ENCODE measurements at regions not wholly inside any gene's neighbourhood (a gene's known extent, or its start where the extent isn't known, plus 50 kb on each side); places are given as distances from the start of the nearest gene placed in this dataset.

GRCh38 chr10:78365694-78366093 lies 332.0 kb downstream of the RPS24 start:
- Histone ChIP-seq H3K4me3 (ENCODE audit: low read depth in 1 of 3, low read length in 3 of 3) (no peak overlapping the region), H3K9me3 (ENCODE audit: control insufficient read depth in 2 of 2, insufficient read depth in 1 of 2, low read depth in 1 of 2, low read length in 1 of 2) (no peaks in the 10 kb centered on the region), H3K4me1 (ENCODE audit: control insufficient read depth in 3 of 3, insufficient read depth in 2 of 3, low read depth in 1 of 3, low read length in 2 of 3) (no peaks in the 10 kb centered on the region), H3K36me3 (ENCODE audit: control insufficient read depth in 3 of 3, insufficient read depth in 2 of 3, low read depth in 1 of 3, low read length in 3 of 3) (no peaks in the 10 kb centered on the region), H3K27me3 (ENCODE audit: control insufficient read depth in 3 of 3, insufficient read depth in 3 of 3, low read length in 3 of 3) (no peaks in the 10 kb centered on the region), H3K27ac (ENCODE audit: low read depth in 1 of 3, low read length in 2 of 3) (no peak overlapping the region)
- 73 to 78% (median 75%) methylated on average over 4 of the region's 4 CpGs for WGBS, 3 donors
- DNase-seq, result peak in 1 of 2 donors; percentile 17
- no peak for FAIRE-seq

- H3K27ac ChIP-seq (ENCODE audit: low read depth in 1 of 3, low read length in 2 of 3), result no peak overlapping the region
- no peak for FAIRE-seq
- DNase-seq, result no peak
- no peaks in the 10 kb centered on the region for H3K27me3 ChIP-seq (ENCODE audit: control insufficient read depth in 3 of 3, insufficient read depth in 3 of 3, low read length in 3 of 3)
- H3K36me3 ChIP-seq (ENCODE audit: control insufficient read depth in 3 of 3, insufficient read depth in 2 of 3, low read depth in 1 of 3, low read length in 3 of 3), result no peaks in the 10 kb centered on the region
- no peaks in the 10 kb centered on the region for H3K9me3 ChIP-seq (ENCODE audit: control insufficient read depth in 2 of 2, insufficient read depth in 1 of 2, low read depth in 1 of 2, low read length in 1 of 2)
- no peaks in the 10 kb centered on the region for H3K4me1 ChIP-seq (ENCODE audit: control insufficient read depth in 3 of 3, insufficient read depth in 2 of 3, low read depth in 1 of 3, low read length in 2 of 3)
- WGBS, 3 donors, result 68 to 79% (median 78%) methylated on average over 15 of the region's 15 CpGs
- H3K4me3 ChIP-seq (ENCODE audit: low read depth in 1 of 3, low read length in 3 of 3), result no peak overlapping the region
These were observed 333.2 kb downstream of the RPS24 start for GRCh38 chr10:78366663-78367411.

GRCh38 chr10:78367751-78368150 lies 334.1 kb downstream of the RPS24 start:
- Histone ChIP-seq H3K27me3 (ENCODE audit: control insufficient read depth in 3 of 3, insufficient read depth in 3 of 3, low read length in 3 of 3) (no peaks in the 10 kb centered on the region), H3K4me1 (ENCODE audit: control insufficient read depth in 3 of 3, insufficient read depth in 2 of 3, low read depth in 1 of 3, low read length in 2 of 3) (no peaks in the 10 kb centered on the region), H3K36me3 (ENCODE audit: control insufficient read depth in 3 of 3, insufficient read depth in 2 of 3, low read depth in 1 of 3, low read length in 3 of 3) (no peaks in the 10 kb centered on the region), H3K4me3 (ENCODE audit: low read depth in 1 of 3, low read length in 3 of 3) (no peak overlapping the region), H3K27ac (ENCODE audit: low read depth in 1 of 3, low read length in 2 of 3) (no peak overlapping the region), H3K9me3 (ENCODE audit: control insufficient read depth in 2 of 2, insufficient read depth in 1 of 2, low read depth in 1 of 2, low read length in 1 of 2) (no peaks in the 10 kb centered on the region)
- no peak for FAIRE-seq
- DNase-seq, result no peak
- 53 to 76% (median 73%) methylated on average over 2 of the region's 2 CpGs for WGBS, 3 donors

GRCh38 chr10:78371136-78371535 lies 337.5 kb downstream of the RPS24 start:
- no peaks in the 10 kb centered on the region for H3K4me1 ChIP-seq (ENCODE audit: control insufficient read depth in 3 of 3, insufficient read depth in 2 of 3, low read depth in 1 of 3, low read length in 2 of 3)
- no peaks in the 10 kb centered on the region for H3K36me3 ChIP-seq (ENCODE audit: control insufficient read depth in 3 of 3, insufficient read depth in 2 of 3, low read depth in 1 of 3, low read length in 3 of 3)
- no peak overlapping the region for H3K27ac ChIP-seq (ENCODE audit: low read depth in 1 of 3, low read length in 2 of 3)
- H3K27me3 ChIP-seq (ENCODE audit: control insufficient read depth in 3 of 3, insufficient read depth in 3 of 3, low read length in 3 of 3), result no peaks in the 10 kb centered on the region
- H3K4me3 ChIP-seq (ENCODE audit: low read depth in 1 of 3, low read length in 3 of 3), result no peak overlapping the region
- no peaks in the 10 kb centered on the region for H3K9me3 ChIP-seq (ENCODE audit: control insufficient read depth in 2 of 2, insufficient read depth in 1 of 2, low read depth in 1 of 2, low read length in 1 of 2)
- DNase-seq (no peak), FAIRE-seq (no peak)
- 57 to 73% (median 61%) methylated on average over 4 of the region's 4 CpGs for WGBS, 3 donors

GRCh38 chr10:78372806-78373205 lies 339.1 kb downstream of the RPS24 start:
- WGBS, 3 donors, result 80 to 85% (median 81%) methylated on average over 6 of the region's 6 CpGs
- Histone ChIP-seq H3K4me3 (ENCODE audit: low read depth in 1 of 3, low read length in 3 of 3) (no peak overlapping the region), H3K9me3 (ENCODE audit: control insufficient read depth in 2 of 2, insufficient read depth in 1 of 2, low read depth in 1 of 2, low read length in 1 of 2) (no peaks in the 10 kb centered on the region), H3K27me3 (ENCODE audit: control insufficient read depth in 3 of 3, insufficient read depth in 3 of 3, low read length in 3 of 3) (no peaks in the 10 kb centered on the region), H3K36me3 (ENCODE audit: control insufficient read depth in 3 of 3, insufficient read depth in 2 of 3, low read depth in 1 of 3, low read length in 3 of 3) (no peaks in the 10 kb centered on the region), H3K27ac (ENCODE audit: low read depth in 1 of 3, low read length in 2 of 3) (no peak overlapping the region), H3K4me1 (ENCODE audit: control insufficient read depth in 3 of 3, insufficient read depth in 2 of 3, low read depth in 1 of 3, low read length in 2 of 3) (peaks cover 0 to 7% (median 0%) of the 10 kb centered on the region in 3 donors)
- FAIRE-seq (no peak), DNase-seq (no peak)

- WGBS, 3 donors, result 86 to 91% (median 87%) methylated on average over 9 of the region's 9 CpGs
- DNase-seq, result no peak
These were observed 340.8 kb downstream of the RPS24 start for GRCh38 chr10:78374331-78375028.

GRCh38 chr10:78375854-78376785 lies 342.5 kb downstream of the RPS24 start:
- H3K36me3 ChIP-seq (ENCODE audit: control insufficient read depth in 3 of 3, insufficient read depth in 2 of 3, low read depth in 1 of 3, low read length in 3 of 3), result no peaks in the 10 kb centered on the region
- FAIRE-seq (no peak), DNase-seq (no peak)
- H3K4me1 ChIP-seq (ENCODE audit: control insufficient read depth in 3 of 3, insufficient read depth in 2 of 3, low read depth in 1 of 3, low read length in 2 of 3), result peaks cover 0 to 7% (median 0%) of the 10 kb centered on the region in 3 donors
- H3K27me3 ChIP-seq (ENCODE audit: control insufficient read depth in 3 of 3, insufficient read depth in 3 of 3, low read length in 3 of 3), result no peaks in the 10 kb centered on the region
- H3K27ac ChIP-seq (ENCODE audit: low read depth in 1 of 3, low read length in 2 of 3), result no peak overlapping the region
- H3K9me3 ChIP-seq (ENCODE audit: control insufficient read depth in 2 of 2, insufficient read depth in 1 of 2, low read depth in 1 of 2, low read length in 1 of 2), result peaks cover 0 to 8% of the 10 kb centered on the region in 2 donors
- WGBS, 3 donors, result 76 to 78% (median 76%) methylated on average over 17 of the region's 17 CpGs
- H3K4me3 ChIP-seq (ENCODE audit: low read depth in 1 of 3, low read length in 3 of 3), result no peak overlapping the region

More at GRCh38 chr10:78374331-78375028, 340.8 kb downstream of the RPS24 start:
- Histone ChIP-seq H3K4me3 (ENCODE audit: low read depth in 1 of 3, low read length in 3 of 3) (no peak overlapping the region), H3K9me3 (ENCODE audit: control insufficient read depth in 2 of 2, insufficient read depth in 1 of 2, low read depth in 1 of 2, low read length in 1 of 2) (peaks cover 0 to 8% of the 10 kb centered on the region in 2 donors), H3K27ac (ENCODE audit: low read depth in 1 of 3, low read length in 2 of 3) (no peak overlapping the region), H3K27me3 (ENCODE audit: control insufficient read depth in 3 of 3, insufficient read depth in 3 of 3, low read length in 3 of 3) (no peaks in the 10 kb centered on the region), H3K36me3 (ENCODE audit: control insufficient read depth in 3 of 3, insufficient read depth in 2 of 3, low read depth in 1 of 3, low read length in 3 of 3) (no peaks in the 10 kb centered on the region), H3K4me1 (ENCODE audit: control insufficient read depth in 3 of 3, insufficient read depth in 2 of 3, low read depth in 1 of 3, low read length in 2 of 3) (peaks cover 0 to 7% (median 0%) of the 10 kb centered on the region in 3 donors)
- FAIRE-seq, result no peak

- Histone ChIP-seq H3K9me3 (ENCODE audit: control insufficient read depth in 2 of 2, insufficient read depth in 1 of 2, low read depth in 1 of 2, low read length in 1 of 2) (peaks cover 0 to 8% of the 10 kb centered on the region in 2 donors), H3K36me3 (ENCODE audit: control insufficient read depth in 3 of 3, insufficient read depth in 2 of 3, low read depth in 1 of 3, low read length in 3 of 3) (no peaks in the 10 kb centered on the region), H3K4me1 (ENCODE audit: control insufficient read depth in 3 of 3, insufficient read depth in 2 of 3, low read depth in 1 of 3, low read length in 2 of 3) (peaks cover 0 to 7% (median 0%) of the 10 kb centered on the region in 3 donors), H3K27ac (ENCODE audit: low read depth in 1 of 3, low read length in 2 of 3) (no peak overlapping the region), H3K4me3 (ENCODE audit: low read depth in 1 of 3, low read length in 3 of 3) (no peak overlapping the region), H3K27me3 (ENCODE audit: control insufficient read depth in 3 of 3, insufficient read depth in 3 of 3, low read length in 3 of 3) (no peaks in the 10 kb centered on the region)
- DNase-seq, result no peak
- WGBS, 3 donors, result 70 to 100% (median 90%) methylated on average over 1 of the region's 1 CpG
- FAIRE-seq, result no peak
These were observed 343.7 kb downstream of the RPS24 start for GRCh38 chr10:78377356-78377755.
